Ascending aorta (tissue), 2 donors: ENCODE measurements at regions not wholly inside any gene's neighbourhood (a gene's known extent, or its start where the extent isn't known, plus 50 kb on each side); places are given as distances from the start of the nearest gene placed in this dataset.

ENCODE experiments used
- DNase-seq, 2 donors: peaks; one replicate each; pipeline ENCODE4 v3.0.0-alpha.2; 2019; ENCODE audit warnings: low spot score in 2 of 2
- H3K27ac ChIP-seq, 2 donors: fragments of 200-600 bp; sonication (generic); one replicate each; pipeline ENCODE4 v1.5.1; 2016 to 2017; ENCODE audit warnings: mild to moderate bottlenecking in 1 of 2
- H3K27me3 ChIP-seq: fragments of 200-600 bp; sonication (generic); one replicate; pipeline ENCODE4 v1.5.1; 2017
- H3K36me3 ChIP-seq, 2 donors: fragments of 200-600 bp; sonication (generic); one replicate each; pipeline ENCODE4 v1.5.1; 2016
- H3K4me1 ChIP-seq, 2 donors: fragments of 200-600 bp; sonication (generic); one replicate each; pipeline ENCODE4 v1.5.1; 2016 to 2017; ENCODE audit warnings: mild to moderate bottlenecking in 1 of 2
- H3K4me3 ChIP-seq, 2 donors: fragments of 200-600 bp; sonication (generic); one replicate each; pipeline ENCODE4 v1.5.1; 2016 to 2017; ENCODE audit warnings: mild to moderate bottlenecking in 1 of 2
- H3K9me3 ChIP-seq, 2 donors: fragments of 200-600 bp; sonication (generic); one replicate each; pipeline ENCODE4 v1.5.1; 2016
- CTCF ChIP-seq, 3 experiments: fragments of 200-600 bp in 2 of 3; fragments of 450-650 bp in 1 of 3; sonication (generic) in 2 of 3; IDR thresholded peaks; one replicate each; pipeline ENCODE4 v1.5.1; 2016 to 2019; ENCODE audit warnings: antibody characterized with exemption in 3 of 3, mild to moderate bottlenecking in 1 of 3, moderate library complexity in 1 of 3
- intact Hi-C: fragments of 100-400 bp; cut with DNase I; formaldehyde crosslinking; loops from one replicate; pipeline ENCODE4 v1.15.1; 2023

GRCh38 chr13:55583953-55584593, 1556.6 kb upstream of the PRR20A start:
- H3K4me3 ChIP-seq: no peak overlapping the region
- no peaks in the 10 kb centered on the region for H3K27me3 ChIP-seq
- H3K4me1 ChIP-seq: no peaks in the 10 kb centered on the region
- no peak for DNase-seq
- no peaks in the 10 kb centered on the region for H3K9me3 ChIP-seq
- H3K27ac ChIP-seq: no peak overlapping the region
- intact Hi-C loops: no loop called here
- H3K36me3 ChIP-seq: no peaks in the 10 kb centered on the region
- TF ChIP-seq CTCF (IDR thresholded peaks at IDR 0.05): no peak

DNA sequence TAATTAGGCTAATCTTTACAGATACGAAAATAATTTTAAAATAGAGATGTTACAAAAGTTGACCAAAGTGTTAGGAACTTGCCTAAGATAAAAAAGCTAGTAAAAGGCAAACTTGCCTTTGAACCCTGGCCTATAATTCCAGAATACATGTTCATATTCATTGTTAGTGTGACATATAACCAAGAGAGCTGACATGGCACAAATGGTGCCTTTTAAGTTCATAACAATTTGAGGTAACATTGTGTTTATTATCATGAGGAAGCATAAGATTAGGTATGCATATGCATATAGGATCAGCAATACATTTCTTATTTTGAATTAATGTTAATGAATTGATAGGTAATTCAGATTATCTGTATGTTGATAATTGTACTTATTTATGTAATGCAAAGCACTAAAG, 1537.9 kb upstream of the PRR20A start:
- Histone ChIP-seq H3K4me1 (no peaks in the 10 kb centered on the region), H3K4me3 (no peak overlapping the region), H3K36me3 (no peaks in the 10 kb centered on the region), H3K9me3 (no peaks in the 10 kb centered on the region), H3K27me3 (no peaks in the 10 kb centered on the region), H3K27ac (no peak overlapping the region)
- intact Hi-C loops: no loop called here
- no peak for DNase-seq
- TF ChIP-seq CTCF (IDR thresholded peaks at IDR 0.05): no peak

DNA sequence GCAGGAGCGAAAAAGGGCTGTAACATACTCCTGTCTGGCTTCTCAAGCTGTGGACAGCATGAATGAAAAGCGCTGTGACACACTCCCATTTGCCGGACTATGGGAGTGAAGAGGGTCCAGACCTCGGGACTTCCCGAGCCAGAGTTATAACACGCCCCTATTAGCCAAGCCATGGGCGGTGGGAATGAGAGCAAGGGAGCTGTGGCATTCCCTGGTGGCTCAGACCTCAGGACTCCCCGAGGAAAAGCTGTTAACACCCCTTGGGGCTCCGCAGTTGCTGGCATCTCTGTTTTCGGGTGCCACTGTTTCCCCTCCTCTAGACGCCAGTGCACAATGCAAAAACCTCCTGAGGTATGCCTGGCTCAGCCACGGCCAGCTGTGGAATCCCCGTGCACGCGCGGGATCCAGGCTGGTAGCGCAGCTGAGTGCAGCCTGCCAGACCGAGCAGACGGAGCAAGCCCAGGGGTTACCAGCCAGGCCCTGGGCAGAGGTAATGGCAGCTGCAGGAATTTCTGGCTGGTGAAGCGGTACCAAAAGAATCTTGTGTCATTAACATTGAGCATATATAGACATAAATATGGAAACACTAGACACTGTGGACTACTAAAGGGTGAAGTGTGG, 1534.6 kb upstream of the PRR20A start:
- Histone ChIP-seq H3K27me3 (no peaks in the 10 kb centered on the region), H3K4me1 (no peaks in the 10 kb centered on the region), H3K36me3 (no peaks in the 10 kb centered on the region), H3K4me3 (no peak overlapping the region), H3K27ac (no peak overlapping the region), H3K9me3 (no peaks in the 10 kb centered on the region)
- no peak for TF ChIP-seq CTCF (IDR thresholded peaks at IDR 0.05)
- no peak for DNase-seq
- intact Hi-C loops: no loop called here

DNA sequence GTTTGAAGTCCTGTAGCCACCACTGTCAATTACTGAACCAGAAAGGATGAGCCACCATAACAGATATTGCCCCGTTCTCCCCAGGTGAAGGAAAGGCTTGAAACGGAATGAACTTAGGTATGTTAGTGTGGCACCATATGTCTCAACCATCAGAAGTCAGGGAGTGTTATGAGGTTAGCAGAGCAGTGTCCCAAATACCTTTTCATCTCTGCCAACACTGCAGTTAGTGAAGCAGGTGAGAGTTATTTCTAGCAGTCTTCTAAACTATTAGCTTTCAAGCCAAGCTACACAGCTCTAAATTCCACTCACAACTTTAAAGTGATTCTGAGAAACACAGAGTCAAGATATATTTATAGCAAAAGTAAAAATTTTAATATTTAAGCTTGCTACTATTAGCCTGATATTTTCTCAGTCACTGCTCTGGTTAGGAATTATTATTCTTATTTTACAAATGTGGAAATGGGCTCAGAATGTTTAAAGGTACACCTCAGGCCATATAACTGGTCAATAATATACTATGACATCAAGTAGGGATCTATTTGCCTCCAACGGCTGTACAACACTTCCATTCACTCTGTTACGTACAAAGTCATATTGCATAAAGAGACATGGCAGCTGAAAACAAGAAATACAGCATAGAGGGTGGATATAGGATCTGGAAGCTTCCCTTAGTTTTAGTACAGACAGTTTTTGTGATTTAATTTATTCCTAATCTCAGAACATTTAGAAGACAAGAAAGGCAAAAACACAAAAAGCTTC, 1527.1 kb upstream of the PRR20A start:
- H3K27ac ChIP-seq: no peak overlapping the region
- TF ChIP-seq CTCF (IDR thresholded peaks at IDR 0.05): no peak
- H3K4me1 ChIP-seq: no peaks in the 10 kb centered on the region
- DNase-seq: no peak
- H3K4me3 ChIP-seq: no peak overlapping the region
- intact Hi-C loops: no loop called here
- H3K36me3 ChIP-seq: no peaks in the 10 kb centered on the region
- H3K27me3 ChIP-seq: no peaks in the 10 kb centered on the region
- no peaks in the 10 kb centered on the region for H3K9me3 ChIP-seq

DNA sequence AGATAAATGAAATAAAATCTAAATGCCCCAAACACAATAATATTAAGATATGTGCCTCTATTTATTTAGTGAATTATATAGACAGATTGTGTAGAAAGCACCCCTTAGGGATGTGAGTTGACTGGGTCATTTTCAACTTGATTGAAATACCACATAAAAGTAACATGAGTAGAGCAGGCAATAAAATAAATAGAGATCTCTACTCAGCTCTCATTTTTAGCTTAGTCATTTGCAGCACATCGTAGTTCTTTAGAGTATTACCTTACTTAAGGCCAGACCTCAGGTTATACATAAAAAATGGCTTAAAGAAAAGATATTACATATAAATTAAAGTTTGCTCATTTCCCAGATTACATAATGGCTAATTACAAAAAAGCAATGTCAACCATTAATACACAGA, 1525.6 kb upstream of the PRR20A start:
- H3K27ac ChIP-seq: no peak overlapping the region
- H3K36me3 ChIP-seq: no peaks in the 10 kb centered on the region
- no peaks in the 10 kb centered on the region for H3K27me3 ChIP-seq
- DNase-seq: no peak
- intact Hi-C loops: no loop called here
- H3K4me1 ChIP-seq: no peaks in the 10 kb centered on the region
- TF ChIP-seq CTCF (IDR thresholded peaks at IDR 0.05): no peak
- H3K4me3 ChIP-seq: no peak overlapping the region
- H3K9me3 ChIP-seq: no peaks in the 10 kb centered on the region
